GM21717 (cell line): ENCODE measurements at regions not wholly inside any gene's neighbourhood (a gene's known extent, or its start where the extent isn't known, plus 50 kb on each side); places are given as distances from the start of the nearest gene placed in this dataset.
"Not testable (repeated sequence)": the region's sequence is repeated elsewhere in the genome, so short reads cannot be mapped to it uniquely, and the experiment has no call there.

Experiments used
- ATAC-seq: cut with Tn5 transposase; IDR thresholded peaks from one replicate; pipeline ENCODE4 v1.9.1; 2021; ENCODE audit warnings: mild to moderate bottlenecking, moderate library complexity; ENCODE audit not compliant: unreplicated experiment

DNA sequence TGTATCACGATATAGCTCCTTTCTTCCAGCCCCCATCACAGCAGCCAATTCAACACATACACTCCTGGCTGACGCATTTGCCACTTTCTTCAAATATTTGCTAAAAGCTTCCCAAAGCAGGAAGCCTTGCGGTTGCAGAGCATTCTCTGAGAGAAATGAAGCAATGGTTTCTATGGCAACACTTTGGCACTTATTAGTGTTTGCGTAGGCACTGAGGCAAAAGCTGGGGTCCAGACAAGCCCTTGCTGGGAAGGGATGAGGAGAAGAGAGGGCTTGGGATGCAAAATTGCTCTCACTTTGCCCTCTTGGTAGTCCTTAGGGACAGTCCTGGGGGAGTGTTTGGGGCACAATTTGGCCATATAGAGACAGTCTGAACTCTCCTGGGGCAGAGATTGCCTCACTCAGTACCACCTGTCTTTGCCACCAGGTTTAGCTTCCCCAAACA lies 55.0 kb upstream of the PAK3 start:
- ATAC-seq, result peak; percentile 65

DNA sequence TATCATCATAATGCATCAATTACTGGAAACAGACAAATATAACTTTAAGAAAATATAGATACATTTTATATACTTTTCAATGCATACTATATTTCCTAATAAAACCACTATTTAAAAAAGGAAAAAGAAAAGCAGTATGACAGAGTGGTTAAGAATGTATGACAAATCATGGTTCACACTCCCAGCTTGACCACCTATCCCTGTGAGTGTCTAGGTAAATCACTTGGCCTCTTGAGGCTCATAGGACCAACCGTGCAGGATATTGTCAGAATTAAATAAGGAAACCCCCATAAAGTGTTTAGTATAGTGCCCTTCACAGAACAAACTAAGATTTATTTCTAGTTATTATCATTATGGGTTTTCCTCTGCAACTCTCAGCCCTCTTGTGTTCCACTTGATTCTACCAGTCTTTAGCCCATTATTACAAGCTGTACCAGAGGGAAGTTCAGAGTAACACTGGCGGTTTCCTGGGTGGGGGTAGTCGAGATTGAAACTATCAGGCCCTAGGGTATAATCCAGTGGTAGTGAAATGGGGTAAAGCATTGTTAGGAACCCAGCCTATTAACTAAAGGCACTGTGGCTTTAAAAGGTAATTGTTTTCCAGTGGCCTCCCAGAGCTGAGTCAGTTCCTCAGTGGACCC lies 55.5 kb upstream of the PAK3 start:
- peak; percentile 41 for ATAC-seq

DNA sequence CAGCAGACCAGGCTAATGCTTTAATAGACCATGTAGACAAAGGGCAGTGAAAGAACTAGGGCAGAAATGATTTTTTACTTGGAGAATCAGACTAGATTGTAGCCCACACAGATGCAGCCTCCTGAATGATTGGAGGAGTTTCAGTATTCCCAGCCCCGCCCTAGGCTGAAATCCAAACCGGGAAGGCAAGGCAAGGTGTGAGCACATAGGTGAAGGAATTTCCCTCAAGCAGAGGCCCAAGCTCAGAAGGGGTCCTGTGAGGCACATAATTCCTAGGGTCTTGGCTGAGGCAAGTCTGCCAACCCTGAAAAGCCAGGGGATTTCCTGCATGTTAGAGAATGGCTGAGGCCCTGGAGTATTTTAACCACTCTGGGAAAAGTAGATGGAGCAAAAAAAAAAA lies 56.4 kb upstream of the PAK3 start:
- no peak for ATAC-seq

DNA sequence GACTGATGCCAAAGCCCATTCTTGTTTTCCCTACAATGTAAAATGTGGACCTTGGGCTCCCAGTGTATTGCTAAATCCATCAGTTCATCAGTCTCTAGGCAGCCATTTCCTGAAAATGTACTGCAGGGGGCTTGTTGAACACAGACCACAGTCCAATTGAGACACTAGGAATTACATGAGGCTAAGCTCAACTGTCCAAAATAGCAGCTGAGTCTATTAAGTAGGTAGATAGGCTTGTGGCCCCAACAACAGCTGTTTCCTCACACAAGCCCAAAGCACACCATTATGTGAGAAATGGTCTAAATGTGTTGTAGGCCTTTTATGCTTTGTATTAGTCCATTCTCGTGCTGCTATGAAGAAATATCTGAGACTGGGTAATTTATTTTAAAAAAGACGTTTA lies 60.0 kb upstream of the PAK3 start:
- no peak for ATAC-seq

DNA sequence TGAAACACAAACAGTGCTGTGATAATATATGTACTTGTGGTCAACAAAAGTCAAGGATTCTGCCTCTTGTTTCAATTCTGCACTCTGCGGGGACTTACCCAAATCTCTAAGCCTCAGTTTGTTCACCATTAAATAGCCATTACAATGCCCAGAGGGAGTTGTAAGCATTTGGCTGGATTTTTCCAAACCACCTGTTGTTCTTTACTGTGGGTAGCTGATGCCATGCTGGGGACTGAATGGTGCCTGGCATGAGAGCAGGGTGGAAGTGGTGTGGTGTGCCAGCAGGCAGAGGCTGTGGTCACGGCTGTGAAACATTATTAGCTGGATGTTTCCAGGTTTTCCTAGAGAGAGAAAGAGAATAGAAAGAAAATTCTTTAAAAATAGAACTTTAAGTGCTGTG lies 60.7 kb upstream of the PAK3 start:
- no peak for ATAC-seq

DNA sequence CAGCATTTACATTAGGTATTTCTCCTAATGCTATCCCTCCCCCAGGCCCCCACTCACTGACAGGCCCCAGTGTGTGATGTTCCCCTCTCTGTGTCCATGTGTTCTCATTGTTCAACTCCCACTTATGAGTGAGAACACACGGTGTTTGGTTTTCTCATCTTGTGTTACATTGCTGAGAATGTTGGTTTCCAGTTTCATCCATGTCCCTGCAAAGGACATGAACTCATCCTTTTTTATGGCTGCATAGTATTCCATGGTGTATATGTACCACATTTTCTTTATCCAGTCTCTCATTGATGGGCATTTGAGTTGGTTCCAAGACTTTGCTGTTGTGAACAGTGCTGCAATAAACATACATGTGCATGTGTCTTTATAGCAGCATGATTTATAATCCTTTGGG lies 73.0 kb upstream of the PAK3 start:
- ATAC-seq, result not testable (repeated sequence)

DNA sequence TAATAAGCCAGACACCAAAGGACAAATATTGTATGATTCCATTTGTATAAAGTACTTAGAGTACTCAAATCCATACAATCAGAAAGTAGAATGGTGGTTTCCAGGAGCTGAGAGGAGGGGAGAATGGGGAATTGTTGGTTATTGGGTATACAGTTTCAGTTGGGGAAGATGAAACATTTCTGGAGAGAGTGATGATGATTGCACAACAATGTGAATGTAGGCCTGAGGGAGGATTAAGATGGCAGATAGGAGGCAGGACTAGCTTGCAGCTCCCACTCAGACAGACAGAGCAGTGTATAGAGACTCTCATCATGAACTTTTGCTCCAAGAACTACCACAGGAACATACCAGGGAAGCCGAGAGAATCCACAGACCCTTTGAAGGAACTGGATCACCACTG lies 75.7 kb upstream of the PAK3 start:
- no peak for ATAC-seq

DNA sequence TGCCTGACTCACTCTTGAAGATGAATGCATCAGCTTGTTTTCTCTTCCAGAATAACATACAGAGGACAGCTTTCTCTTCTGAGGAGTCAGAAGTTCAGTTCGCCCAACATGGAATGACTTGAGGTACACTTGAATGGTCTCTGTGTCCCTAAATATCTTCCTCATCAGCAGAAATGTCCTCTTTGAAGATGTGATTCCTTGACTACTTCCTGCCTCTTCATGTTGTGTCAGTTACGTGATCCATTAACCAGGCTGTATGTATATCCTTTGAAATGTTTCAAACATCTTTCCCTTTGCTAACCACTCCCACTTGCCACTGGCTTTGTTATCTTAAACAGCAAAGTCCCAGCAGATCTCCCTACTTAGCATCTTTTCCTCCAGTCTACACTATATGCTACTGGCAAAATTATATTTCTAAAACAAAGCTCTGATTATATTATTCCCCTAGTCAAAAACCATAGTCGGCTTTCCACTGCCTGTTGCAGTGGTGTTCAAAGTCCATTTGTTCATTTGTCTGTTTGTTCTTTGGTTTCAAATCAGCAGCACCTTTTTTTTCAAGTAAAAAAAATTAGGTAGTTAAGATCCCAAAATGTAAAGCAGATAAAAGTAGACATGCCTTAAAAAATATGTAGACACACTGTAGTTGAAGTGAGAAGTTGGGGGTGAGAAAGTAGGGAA lies 82.1 kb upstream of the PAK3 start:
- ATAC-seq, result no peak

DNA sequence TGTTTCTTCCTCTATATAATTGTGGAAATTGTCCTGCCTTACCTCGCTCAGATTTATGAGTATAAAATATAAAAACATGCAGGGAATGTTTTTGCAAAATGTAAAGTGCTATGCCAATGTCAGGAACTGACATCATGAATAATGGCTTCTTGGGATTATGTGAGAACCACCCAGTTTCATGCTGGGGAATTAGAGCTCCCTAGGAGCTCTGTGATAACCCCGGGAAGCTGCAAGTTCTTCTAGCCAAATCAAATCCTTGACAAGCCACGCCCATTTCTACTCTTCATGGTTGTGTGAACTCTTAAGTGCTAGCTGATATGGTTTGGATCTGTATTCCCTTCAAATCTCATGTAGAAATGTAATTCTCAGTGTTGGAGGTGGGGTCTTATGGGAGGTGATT lies 85.9 kb upstream of the PAK3 start:
- ATAC-seq, result no peak

DNA sequence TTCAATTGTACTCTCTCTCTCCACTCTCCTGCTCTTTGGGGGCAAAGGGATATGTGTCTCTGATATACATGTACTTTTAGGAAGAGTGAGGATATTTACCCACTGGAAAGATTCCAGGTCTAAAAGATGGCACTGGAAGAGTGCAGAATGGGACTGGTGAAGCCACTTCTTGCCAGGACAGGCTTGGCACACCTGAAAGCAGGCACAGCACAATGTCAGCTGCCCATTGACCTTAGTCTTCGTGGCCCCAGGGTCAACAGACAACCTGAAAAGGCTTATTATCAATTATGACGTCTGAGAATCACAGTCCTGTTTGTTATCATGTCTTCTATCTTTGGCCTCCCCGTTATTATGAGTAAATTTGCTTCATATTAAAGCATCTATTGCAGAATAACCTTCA lies 86.7 kb upstream of the PAK3 start:
- no peak for ATAC-seq

DNA sequence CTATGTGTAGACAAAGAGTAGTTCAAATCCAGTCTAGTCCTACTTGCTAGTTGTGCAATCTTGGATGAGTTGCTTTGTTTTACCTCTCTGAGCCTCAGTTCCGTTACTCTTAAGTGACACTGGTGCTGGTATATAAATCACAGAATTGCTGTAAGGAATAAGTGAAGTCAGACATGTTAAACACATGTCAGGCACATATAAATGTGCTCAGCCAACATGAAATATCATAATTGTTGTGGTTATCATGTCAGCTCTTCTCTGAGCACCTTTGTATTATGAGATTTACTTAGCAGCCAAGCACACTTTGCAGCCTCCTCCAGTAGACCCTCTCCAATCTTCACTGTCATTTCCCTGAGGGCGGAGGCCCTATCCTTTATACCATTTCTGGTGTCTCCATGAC lies 87.9 kb upstream of the PAK3 start:
- ATAC-seq, result no peak

DNA sequence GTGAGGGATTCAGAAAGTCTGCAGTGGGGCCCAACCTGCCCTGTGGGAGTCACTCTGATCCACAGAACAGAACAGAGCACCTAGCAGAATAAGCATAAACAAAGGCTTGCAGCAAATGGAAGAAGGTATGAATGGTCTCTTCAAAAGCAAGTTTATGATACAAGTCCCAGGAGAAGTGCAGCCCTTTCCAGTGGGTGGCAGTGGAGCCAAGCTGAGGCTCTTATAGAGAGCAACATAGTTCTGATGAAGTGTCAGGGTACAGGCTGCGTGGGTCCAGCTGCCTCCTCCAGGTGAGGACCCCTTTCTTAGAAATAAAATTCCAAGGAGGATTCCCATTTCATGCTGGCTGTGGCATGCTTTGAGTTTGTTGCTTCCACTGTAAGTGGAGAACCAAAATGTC lies 88.8 kb upstream of the PAK3 start:
- ATAC-seq, result no peak

DNA sequence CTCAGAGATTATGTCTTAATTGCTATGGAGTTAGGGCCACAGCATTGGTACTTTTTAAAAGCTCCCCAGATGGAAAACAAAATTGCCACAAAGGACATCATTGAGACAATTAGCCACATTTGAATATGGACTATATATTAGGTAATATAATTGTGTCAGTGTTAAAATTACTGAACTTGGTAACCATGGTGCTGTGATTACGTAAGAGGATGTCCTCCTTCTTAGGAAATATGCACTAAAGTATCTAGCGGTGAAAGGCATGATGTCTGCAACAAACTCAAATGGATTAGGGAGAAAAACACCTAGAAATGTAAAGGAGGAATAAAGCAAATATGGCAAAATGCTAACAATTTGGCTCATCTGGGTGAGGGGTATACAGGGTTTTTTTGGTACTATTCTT lies 89.9 kb upstream of the PAK3 start:
- ATAC-seq, result no peak

DNA sequence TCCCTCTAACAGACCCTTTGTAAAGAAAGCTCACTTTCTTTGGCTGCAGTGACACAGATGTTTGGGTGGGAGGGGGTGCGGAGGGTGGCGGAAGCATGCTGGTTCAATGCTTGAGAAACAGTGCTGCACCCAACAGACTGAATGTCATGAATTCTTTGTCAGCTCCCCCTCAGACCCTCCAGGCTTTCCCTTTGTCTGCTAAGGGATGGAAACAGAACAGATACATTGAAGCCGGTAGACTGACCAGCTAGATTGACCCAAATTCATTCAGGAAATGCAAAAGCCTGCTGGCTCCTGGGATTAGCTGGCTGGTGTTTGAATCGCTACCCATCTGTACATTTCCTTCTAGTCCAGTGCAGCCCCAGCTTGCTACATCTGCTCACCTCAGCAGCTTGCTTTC lies 90.8 kb upstream of the PAK3 start:
- ATAC-seq, result no peak

DNA sequence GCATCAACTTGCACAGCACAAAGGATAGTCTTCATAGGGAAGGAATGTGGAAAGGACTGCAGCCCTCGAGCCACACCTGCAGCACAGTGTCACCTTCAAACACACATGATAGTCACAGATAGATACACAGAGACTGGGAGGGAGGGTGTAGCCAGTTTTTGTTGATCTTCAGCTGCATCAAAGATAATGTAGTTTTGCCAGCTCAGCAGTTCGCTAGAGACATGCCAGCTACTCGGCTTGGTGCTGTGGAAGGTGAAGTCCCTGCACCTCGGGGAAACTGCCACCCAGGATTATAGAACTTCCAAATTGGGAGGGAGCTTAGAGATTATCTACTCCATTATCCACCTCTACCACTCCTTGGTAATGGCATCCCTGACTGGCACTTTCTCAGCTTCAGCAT lies 92.9 kb upstream of the PAK3 start:
- no peak for ATAC-seq

DNA sequence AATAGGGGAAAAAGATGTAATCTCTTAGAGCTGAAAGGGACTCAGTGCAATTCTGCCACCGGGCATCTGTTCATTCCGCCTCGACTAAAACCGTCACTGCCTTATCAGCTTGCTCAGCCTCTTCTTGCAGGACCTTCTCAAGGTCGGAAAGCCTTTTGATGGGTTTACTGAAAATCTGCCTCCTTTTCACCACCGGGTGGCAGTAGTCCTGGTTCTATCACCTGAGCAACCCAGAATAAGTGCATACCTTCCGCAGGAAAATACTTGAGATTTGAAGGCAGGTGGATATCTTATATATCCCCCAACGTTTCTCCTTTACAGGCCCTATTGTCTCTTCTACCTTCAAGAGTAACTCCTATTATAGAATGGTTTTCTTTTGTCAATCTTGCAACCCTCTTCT lies 103.4 kb upstream of the PAK3 start:
- no peak for ATAC-seq

DNA sequence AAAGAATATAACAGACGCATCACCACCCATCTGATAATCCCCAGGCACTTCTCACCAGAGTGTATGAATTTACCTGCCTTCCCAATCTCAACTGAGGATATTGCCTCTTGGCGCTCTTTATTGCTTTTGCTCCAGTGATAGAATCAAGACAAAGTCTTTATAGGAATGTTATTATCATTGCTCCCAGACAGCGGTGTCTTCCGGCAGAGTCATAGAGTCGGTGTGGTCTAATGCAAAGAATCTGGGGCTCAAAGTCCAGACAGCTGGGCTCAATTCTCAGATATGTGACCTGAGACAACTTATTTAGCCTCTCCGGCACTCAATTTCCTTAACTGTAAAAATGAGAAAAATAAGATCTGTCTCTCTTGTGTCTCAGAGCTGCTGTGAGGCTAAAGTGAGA lies 106.1 kb upstream of the PAK3 start:
- no peak for ATAC-seq

DNA sequence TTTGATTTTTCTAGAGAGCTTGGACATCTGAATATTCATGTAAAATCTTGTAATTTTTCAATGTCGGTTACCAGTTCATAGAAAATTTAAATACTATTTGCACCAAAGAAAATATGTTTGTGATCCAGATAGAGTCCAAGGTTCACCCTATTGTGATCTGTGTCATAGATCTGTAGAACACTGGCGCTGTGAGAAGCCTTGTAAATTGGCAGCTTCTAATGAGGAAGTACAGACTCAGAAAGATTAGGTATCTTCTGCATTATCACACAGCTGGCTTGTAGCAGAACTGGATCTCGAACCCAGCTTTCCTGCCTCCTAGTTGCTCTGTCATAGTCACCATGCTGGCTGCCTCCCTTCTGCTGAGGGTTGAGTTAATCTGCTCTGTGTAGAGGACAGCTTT lies 106.5 kb upstream of the PAK3 start:
- ATAC-seq, result no peak

DNA sequence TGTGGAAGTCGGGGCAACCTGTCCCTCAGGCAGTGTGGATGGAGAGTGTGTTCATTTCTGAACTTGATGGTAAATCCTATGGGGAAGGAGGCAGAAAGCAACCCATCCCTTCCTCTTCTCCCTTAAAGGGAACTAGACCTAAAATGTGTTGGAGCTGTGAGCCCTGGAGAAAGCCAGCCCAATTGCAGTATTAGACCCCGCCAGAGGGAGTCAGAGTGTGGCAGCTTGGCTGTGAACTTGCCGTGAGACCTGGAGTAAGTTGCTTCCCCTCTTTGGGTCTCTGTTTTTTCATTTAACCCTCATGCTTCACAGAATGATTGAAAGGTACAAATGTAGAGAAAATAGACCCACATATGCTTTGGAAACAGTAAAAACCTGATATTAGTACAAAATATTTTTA lies 108.7 kb upstream of the PAK3 start:
- ATAC-seq, result no peak

DNA sequence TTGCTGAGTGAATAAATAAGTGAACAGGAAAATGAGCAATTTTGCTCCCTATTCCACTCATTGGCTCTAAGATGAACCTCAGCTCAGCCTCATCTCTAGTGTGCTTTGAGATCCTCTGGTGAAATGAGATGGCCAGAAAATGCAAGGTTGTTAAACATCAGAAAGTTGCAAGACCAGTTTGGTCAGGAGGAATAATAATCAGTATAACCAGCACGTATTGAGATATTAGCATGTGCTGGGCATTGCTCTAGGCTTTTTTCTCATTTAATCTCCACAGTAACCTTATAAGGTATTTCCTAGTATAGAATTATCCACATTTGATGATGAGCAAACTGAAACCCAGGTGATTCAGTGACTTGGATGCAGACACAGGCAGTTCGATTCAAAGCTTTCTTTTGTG lies 110.5 kb upstream of the PAK3 start:
- no peak for ATAC-seq

DNA sequence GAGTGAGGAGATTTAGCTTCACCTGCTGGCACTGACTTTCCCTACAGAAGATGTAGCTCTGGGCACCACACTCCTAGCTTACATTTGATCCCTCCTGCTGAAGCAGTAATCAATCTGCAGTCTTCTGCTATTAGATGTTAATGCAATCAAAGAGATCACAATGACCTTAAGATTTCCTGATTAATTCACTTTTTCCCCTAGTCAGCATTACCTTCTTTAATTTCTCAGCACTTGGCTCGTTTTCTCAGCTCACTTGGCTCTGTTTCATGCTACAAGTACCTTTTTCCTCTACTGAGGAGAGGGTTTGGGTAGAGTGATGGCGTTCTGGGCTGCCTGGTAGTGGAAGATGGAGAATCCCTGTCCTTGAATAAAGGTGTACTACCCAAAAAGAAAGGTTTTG lies 113.0 kb upstream of the PAK3 start:
- no peak for ATAC-seq

DNA sequence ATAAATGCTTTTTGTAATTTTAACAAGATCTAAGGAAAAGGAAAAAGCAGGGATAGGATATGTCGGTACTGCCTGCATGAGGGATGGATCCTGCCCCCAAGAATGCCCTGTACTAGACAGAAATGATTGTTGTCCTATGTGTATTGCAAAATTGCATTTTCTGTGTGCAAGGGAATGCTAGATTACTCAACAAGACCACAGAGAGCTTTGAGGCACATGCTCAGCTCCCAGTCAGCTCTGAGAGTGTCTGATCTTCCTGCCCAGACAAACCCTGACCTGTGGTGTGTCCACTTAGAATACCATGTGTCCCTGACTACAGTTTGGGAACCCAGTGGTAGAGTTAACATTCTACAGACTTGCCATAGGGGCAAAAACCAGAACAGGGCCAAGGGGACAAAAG lies 129.2 kb upstream of the PAK3 start:
- no peak for ATAC-seq

DNA sequence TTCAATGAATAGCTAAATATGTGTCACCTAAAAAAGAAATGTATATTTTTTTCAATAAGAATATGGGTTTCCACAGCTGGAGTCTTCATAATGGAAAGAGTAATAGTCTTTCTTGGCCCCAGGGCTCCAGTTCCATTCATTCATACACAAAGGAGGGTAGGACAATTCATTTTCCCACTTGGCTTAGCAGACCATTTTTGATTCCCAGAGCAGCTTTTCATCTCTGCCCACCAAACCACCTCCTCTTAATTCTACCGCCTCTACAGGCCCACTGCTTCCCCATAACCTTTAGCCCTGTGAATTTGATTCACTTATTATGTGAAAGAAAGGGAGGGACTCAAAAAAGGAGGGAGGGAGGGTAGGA lies 129.9 kb upstream of the PAK3 start:
- ATAC-seq, result no peak
